Stimulated activated CD4-positive, alpha-beta T cell treated with anti-CD3 and anti-CD28 coated beads, Interleukin-2, amount 100 ng/mL, for 4 hours (primary cell): ENCODE measurements at regions not wholly inside any gene's neighbourhood (a gene's known extent, or its start where the extent isn't known, plus 50 kb on each side); places are given as distances from the start of the nearest gene placed in this dataset.
"Not testable (repeated sequence)": the region's sequence is repeated elsewhere in the genome, so short reads cannot be mapped to it uniquely, and the experiment has no call there.

ENCODE experiments used
- DNase-seq: peaks from one replicate; pipeline ENCODE4 v3.0.0-alpha.2; 2020; ENCODE audit warnings: low read depth

GRCh38 chr10:62658516-62658915, 146.0 kb upstream of the ADO start:
- no peak for DNase-seq

GRCh38 chr10:62661143-62661542, 143.4 kb upstream of the ADO start:
- DNase-seq, result no peak

DNA sequence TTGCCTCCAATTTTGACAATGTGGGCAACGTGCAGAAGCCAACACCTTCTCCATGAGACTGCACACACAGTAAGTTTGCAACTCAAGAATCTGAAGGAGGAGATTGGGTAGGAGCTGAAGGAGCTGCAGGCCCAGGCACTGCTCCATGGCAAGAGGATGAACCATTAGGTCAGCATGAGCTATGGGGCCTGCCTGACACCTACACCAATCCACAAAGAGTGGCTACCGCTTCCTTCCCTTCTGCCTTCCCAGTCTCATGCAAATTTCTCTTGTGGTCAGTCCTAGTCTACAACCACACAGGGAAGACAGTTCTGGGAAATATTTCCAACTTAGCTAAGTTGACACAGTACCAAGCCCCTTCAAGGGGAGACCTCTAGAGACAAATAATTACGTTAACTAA, 142.0 kb upstream of the ADO start:
- no peak for DNase-seq

GRCh38 chr10:62665771-62666170, 138.7 kb upstream of the ADO start:
- DNase-seq, result no peak

DNA sequence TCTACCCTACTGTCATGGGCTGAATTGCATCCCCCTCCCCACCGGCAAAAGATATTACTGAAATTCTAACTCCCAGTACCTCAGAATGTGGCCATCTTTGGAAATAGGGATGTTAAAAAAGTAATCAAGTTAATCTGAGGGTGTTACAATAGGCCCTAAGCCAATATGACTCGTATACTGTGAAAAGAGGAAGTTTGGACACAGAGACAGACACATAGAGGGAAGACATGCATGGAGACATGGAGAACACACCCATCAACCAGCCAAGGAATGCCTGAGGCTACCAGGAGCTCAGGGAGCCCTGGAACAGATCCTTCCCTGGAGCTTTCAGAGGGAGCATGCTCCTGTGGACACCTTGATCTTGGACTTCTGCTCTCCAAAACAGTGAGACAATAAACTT, 138.2 kb upstream of the ADO start:
- no peak for DNase-seq

GRCh38 chr10:62669341-62669740, 135.2 kb upstream of the ADO start:
- no peak for DNase-seq

DNA sequence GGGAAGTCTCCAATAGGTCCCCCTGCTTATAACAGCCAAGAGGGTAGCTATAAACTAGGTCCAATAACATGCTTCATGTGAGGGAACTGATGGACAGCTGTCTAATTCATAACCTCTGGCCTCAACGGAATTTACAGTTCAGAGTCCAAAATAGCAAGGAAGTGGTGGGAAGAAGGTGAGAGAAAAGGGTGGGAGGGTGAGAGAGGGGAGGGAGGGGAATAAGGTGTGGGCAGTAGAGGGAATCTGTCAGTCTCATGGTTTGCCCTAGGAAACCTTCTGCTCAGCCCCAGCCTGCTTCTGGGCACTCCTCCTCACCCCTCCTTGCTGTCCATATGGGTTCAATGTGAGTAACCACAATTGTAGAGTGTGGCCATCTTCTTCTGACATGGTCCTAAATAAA, 133.4 kb upstream of the ADO start:
- no peak for DNase-seq

GRCh38 chr10:62681211-62681940, 123.1 kb upstream of the ADO start:
- peak; percentile 75 for DNase-seq

- no peak for DNase-seq
These were observed 119.6 kb upstream of the ADO start for GRCh38 chr10:62684911-62685310.

- no peak for DNase-seq
These were observed 117.2 kb upstream of the ADO start for GRCh38 chr10:62687230-62687748.

- DNase-seq, result no peak
These were observed 115.4 kb upstream of the ADO start for GRCh38 chr10:62688971-62689700.

- DNase-seq, result no peak
These were observed 114.8 kb upstream of the ADO start for GRCh38 chr10:62689712-62690111.

GRCh38 chr10:62690703-62691102, 113.8 kb upstream of the ADO start:
- no peak for DNase-seq

- DNase-seq, result no peak
These were observed 113.2 kb upstream of the ADO start for GRCh38 chr10:62691336-62691735.

DNA sequence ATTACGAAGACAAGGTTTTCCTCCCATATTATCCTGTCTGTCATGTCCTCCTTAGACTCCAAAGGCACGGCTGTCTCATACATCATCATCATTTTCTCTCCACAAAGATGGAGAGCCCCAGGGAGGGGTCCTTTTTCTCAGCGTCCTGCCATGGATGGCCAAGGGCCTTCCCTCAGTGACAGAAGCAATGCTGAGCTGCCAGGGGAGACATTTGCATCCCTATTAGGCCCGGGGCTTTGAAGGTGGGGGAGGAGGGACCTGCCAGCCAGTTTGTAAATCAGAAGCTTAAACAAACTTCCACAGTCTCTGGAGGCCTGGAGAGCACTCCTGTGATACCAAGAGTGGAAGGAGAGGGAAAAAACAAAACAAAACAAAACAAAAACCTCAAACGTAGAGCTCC, 112.4 kb upstream of the ADO start:
- no peak for DNase-seq

DNA sequence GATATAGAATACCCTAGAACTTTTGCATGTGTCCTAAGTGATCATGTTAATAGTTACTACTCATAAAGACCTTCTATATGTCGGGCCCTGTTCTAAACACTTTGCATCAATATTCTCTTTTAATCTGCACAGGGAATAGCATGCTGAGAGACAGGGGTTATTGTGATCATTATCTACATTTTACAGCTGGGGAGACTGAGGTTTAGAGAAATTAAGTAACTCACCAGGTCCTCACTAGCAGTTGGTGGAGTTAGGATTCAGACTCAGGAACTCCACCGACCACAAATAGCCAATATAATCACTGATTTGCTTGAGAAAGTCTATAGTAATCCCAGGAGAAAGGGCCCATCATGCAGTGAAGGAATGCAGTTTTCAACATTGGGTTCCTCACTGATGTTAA, 111.2 kb upstream of the ADO start:
- DNase-seq, result no peak

DNA sequence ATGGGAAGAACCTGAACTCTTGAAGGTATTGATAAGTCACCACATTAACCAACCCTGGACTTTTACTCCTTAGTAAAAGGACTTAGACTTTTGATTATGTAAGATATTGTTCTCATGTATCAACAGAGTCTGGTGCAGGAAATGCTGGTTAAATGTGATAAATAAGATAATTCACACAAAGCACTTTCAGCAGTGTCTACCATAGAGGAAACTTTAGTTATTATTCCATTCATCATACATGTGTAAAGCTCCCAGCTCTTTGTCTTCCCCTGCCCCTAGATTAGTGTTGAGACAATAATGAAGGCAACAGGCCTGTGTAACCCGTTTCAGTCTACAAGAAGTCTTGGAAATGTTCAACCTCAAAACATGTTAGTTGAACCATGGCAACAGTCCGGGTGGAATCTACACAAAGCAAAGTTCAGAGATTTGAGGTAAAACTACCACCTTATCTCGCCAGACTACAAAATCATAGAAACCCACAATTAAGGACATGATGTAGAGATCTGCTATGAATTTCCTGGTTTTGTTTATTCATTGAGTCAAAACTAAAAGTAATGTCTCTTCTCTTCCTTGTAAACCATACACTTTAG, 109.9 kb upstream of the ADO start:
- DNase-seq, result no peak

GRCh38 chr10:62696798-62697197, 107.7 kb upstream of the ADO start:
- DNase-seq, result no peak

DNA sequence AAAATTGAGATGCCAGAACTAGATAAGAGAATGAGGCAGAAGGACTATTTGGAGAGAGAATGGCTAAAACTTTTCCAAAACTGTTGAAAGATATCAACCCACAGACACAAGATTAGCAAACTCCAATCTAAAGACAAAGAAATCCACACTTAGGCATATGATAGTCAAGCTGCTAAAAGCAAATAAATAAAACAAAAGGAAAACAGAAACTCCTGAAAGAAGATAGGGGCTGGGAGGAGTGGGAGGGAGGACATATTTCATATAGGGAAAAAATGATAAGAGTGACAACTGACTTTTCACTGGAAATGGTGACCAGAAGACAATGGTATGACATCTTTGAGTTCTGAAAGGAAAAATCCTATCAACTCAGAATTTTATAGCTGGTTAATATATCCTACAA, 105.4 kb upstream of the ADO start:
- no peak for DNase-seq

- not testable (repeated sequence) for DNase-seq
These were observed 100.4 kb upstream of the ADO start for GRCh38 chr10:62704121-62704520.

DNA sequence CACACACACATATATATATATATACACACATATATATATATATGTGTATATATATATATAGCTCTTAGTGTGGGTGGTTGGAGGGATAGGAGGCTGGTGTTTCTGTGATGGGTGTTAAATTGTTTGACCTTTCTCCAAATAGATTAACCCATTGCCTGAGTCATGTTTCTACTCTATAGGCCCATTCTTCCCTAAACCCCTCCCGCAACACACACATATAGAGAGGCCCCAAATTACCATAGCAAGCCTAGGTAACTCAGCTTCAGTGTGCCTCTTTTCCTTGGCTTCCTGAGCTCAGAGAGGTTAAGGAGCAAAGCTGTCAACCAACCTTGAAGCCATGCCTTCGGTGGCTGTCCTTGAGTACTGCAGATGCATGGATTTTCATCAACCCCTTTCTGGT, 98.7 kb upstream of the ADO start:
- DNase-seq, result no peak

DNA sequence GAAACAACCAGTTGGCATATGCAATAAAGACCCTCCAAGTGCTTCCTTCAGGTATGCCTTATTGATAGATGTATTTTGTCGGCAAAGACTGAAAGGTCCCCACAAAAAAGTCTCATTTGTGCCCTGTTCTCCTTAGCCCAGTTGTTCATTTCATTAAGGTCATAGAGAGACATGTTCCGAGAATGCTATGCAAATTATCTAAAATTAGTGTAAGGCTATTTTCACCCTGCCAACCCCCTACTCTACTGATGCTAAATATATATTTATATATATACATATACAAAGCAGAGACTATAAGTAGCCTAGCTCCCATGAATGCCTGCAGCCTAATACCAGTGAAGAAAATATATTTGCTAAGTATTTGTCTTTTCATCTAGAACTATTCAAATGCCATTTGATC, 96.7 kb upstream of the ADO start:
- no peak for DNase-seq

- no peak for DNase-seq
These were observed 96.0 kb upstream of the ADO start for GRCh38 chr10:62708569-62708968.
